Esophagus muscularis mucosa (tissue), 4 donors: ENCODE measurements at regions not wholly inside any gene's neighbourhood (a gene's known extent, or its start where the extent isn't known, plus 50 kb on each side); places are given as distances from the start of the nearest gene placed in this dataset.
"Not testable (repeated sequence)": the region's sequence is repeated elsewhere in the genome, so short reads cannot be mapped to it uniquely, and the experiment has no call there.

Source experiments
- DNase-seq: peaks from one replicate; pipeline ENCODE4 v3.0.0-alpha.2; 2017; ENCODE audit errors: extremely low spot score
- H3K27ac ChIP-seq, 4 donors: fragments of 200-600 bp; sonication (generic); replicated peaks in 1 of 4; 1 replicate in 3 of 4; 2 replicates in 1 of 4; pipeline ENCODE4 v1.5.1; 2016 to 2019; ENCODE audit warnings: mild to moderate bottlenecking in 1 of 4
- H3K27me3 ChIP-seq, 4 donors: fragments of 200-600 bp; sonication (generic); one replicate each; pipeline versions ENCODE4 v1.5.1 to v1.6.0; 2016 to 2019
- H3K36me3 ChIP-seq, 4 donors: fragments of 200-600 bp; sonication (generic); one replicate each; pipeline ENCODE4 v1.5.1; 2016 to 2019
- H3K4me1 ChIP-seq, 4 donors: fragments of 200-600 bp; sonication (generic); one replicate each; pipeline ENCODE4 v1.5.1; 2016 to 2019
- H3K4me3 ChIP-seq, 4 donors: fragments of 200-600 bp; sonication (generic); 1 replicate in 2 of 4; 2 replicates in 2 of 4; pipeline ENCODE4 v1.5.1; 2016 to 2019; ENCODE audit warnings: mild to moderate bottlenecking in 4 of 4, moderate library complexity in 1 of 4
- H3K9me3 ChIP-seq, 4 donors: fragments of 200-600 bp; sonication (generic); 1 replicate in 3 of 4; 2 replicates in 1 of 4; pipeline ENCODE4 v1.5.1; 2016 to 2019
- EP300 ChIP-seq: sonication (generic); formaldehyde crosslinking; IDR thresholded peaks from one replicate; pipeline ENCODE4 v1.6.1; 2017; ENCODE audit warnings: antibody characterized with exemption
- POLR2A ChIP-seq: fragments of 450-650 bp; IDR thresholded peaks from one replicate; pipeline ENCODE4 v1.6.1; 2017; ENCODE audit warnings: antibody characterized with exemption, moderate library complexity, mild to moderate bottlenecking, low read depth
- POLR2AphosphoS5 ChIP-seq, 2 donors: sonication (generic); formaldehyde crosslinking; IDR thresholded peaks; one replicate each; pipeline ENCODE4 v1.6.1; 2017; ENCODE audit warnings: antibody characterized with exemption in 2 of 2
- WGBS: methylation state at CpG from one replicate; pipeline ENCODE4 v1.1.5; 2018; 5-methylcytosine and 5-hydroxymethylcytosine counted together
- intact Hi-C: fragments of 100-400 bp; cut with DNase I; formaldehyde crosslinking; loops from one replicate; pipeline ENCODE4 v1.15.1; 2023
- TF ChIP-seq, protein P1 (sequence below), 3 experiments: fragments of 200-600 bp in 2 of 3; fragments of 450-650 bp in 1 of 3; sonication (generic) in 2 of 3; IDR thresholded peaks; one replicate each; pipeline ENCODE4 v1.5.1; 2017 to 2019; ENCODE audit warnings: antibody characterized with exemption in 3 of 3, mild to moderate bottlenecking in 2 of 3, moderate library complexity in 1 of 3

DNA sequence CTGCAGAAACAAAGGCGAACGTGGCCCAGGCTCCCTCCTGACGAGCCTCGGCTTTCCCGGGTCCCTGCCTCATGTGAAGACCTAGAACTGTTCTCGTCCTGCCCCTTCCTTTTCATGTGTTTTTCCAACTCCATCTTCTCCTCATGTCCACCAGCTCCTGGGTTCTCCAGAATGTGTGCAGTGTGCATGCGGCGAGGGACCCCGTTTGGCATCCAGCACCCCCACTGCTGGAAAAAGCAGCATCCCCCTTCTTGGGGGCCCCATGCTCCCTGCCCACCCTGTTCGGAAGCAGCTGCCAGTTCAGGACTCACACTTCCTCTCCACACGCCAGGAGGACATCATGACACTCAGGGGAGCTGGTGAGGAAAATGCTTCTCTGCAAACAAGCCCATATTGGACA lies 313.5 kb downstream of the BRD1 start:
- no peak for TF ChIP-seq EP300
- no peak for TF ChIP-seq POLR2AphosphoS5 (IDR thresholded peaks at IDR 0.05)
- Histone ChIP-seq H3K36me3 (no peaks in the 10 kb centered on the region), H3K4me3 (no peak overlapping the region), H3K4me1 (no peaks in the 10 kb centered on the region), H3K27me3 (peaks cover 0 to 56% (median 0%) of the 10 kb centered on the region in 4 donors), H3K9me3 (peaks cover 0 to 13% (median 12%) of the 10 kb centered on the region in 4 donors), H3K27ac (no peak overlapping the region)
- intact Hi-C loops = no loop called here
- WGBS = 85% methylated on average over 11 of the region's 11 CpGs
- DNase-seq = no peak

DNA sequence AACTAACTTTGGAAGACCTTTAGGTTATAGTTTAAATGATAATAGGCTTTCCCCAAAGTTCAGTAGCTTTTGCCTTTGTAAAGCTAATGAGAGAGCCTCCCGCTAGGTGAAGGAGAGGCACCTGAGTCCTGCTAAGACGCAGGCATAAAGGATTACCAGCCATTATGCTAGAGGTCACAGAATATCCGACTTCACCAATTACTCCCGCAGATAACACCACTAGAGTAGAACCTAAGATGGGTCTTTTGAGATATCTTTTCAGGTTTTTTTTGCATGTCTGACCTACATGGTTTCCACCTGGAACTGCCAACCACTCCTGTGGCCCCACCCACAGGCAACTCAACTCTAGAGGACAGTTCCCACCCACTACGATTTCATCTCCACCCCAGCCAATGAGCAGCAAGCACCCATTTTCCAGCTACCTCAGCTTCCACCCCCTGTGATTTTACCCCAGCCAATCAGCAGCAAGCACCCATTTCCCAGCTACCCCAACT lies 314.3 kb downstream of the BRD1 start:
- Histone ChIP-seq H3K4me3 (no peak overlapping the region), H3K27ac (no peak overlapping the region), H3K27me3 (peaks cover 0 to 50% (median 0%) of the 10 kb centered on the region in 4 donors), H3K36me3 (no peaks in the 10 kb centered on the region), H3K9me3 (peaks cover 0 to 13% (median 12%) of the 10 kb centered on the region in 4 donors), H3K4me1 (no peaks in the 10 kb centered on the region)
- intact Hi-C loops = no loop called here
- DNase-seq = no peak
- 67% methylated on average over 5 of the region's 5 CpGs for WGBS
- no peak for TF ChIP-seq POLR2AphosphoS5 (IDR thresholded peaks at IDR 0.05)
- no peak for TF ChIP-seq POLR2A
- no peak for TF ChIP-seq EP300
- TF ChIP-seq, protein P1, sequence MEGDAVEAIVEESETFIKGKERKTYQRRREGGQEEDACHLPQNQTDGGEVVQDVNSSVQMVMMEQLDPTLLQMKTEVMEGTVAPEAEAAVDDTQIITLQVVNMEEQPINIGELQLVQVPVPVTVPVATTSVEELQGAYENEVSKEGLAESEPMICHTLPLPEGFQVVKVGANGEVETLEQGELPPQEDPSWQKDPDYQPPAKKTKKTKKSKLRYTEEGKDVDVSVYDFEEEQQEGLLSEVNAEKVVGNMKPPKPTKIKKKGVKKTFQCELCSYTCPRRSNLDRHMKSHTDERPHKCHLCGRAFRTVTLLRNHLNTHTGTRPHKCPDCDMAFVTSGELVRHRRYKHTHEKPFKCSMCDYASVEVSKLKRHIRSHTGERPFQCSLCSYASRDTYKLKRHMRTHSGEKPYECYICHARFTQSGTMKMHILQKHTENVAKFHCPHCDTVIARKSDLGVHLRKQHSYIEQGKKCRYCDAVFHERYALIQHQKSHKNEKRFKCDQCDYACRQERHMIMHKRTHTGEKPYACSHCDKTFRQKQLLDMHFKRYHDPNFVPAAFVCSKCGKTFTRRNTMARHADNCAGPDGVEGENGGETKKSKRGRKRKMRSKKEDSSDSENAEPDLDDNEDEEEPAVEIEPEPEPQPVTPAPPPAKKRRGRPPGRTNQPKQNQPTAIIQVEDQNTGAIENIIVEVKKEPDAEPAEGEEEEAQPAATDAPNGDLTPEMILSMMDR (IDR thresholded peaks at IDR 0.05) = no peak

DNA sequence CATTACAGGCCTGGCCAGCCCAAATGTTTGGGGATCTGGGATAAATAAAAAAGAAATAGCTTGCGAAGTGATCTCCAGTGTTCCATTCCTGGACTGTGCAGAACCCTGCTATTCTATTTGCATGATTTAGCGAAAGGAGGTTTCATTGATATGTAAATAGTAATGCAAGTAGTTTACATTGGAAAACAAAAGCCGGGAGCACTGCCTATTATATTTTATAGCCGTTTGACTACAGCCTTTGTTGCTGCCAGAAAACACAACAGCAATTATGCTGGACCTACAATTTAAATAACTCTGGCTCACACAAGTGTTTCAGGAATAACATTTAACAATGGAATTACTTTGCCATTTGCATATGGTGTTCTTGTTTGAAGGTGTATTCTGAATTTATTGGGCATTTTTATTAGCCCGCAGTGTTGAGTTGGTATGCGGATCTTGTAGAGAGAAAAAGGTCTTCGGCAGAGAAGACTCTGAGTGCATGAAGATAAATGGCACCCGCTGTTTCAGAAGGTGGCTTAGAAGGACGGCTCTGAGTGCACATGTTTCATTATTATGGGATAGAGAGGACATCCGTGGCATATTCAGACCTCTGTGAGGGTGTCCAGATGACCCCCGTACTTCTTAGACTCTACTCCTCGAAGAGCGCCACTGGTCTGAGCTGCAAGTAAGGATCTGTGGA lies 315.0 kb downstream of the BRD1 start:
- DNase-seq = no peak
- Histone ChIP-seq H3K9me3 (peaks cover 0 to 13% (median 12%) of the 10 kb centered on the region in 4 donors), H3K4me3 (no peak overlapping the region), H3K27me3 (peaks cover 0 to 43% (median 0%) of the 10 kb centered on the region in 4 donors), H3K27ac (no peak overlapping the region), H3K36me3 (no peaks in the 10 kb centered on the region), H3K4me1 (no peaks in the 10 kb centered on the region)
- TF ChIP-seq, protein P1 (IDR thresholded peaks at IDR 0.05) = no peak
- TF ChIP-seq POLR2A = no peak
- no peak for TF ChIP-seq EP300
- TF ChIP-seq POLR2AphosphoS5 (IDR thresholded peaks at IDR 0.05) = no peak
- WGBS = 77% methylated on average over 13 of the region's 13 CpGs
- intact Hi-C loops = no loop called here

DNA sequence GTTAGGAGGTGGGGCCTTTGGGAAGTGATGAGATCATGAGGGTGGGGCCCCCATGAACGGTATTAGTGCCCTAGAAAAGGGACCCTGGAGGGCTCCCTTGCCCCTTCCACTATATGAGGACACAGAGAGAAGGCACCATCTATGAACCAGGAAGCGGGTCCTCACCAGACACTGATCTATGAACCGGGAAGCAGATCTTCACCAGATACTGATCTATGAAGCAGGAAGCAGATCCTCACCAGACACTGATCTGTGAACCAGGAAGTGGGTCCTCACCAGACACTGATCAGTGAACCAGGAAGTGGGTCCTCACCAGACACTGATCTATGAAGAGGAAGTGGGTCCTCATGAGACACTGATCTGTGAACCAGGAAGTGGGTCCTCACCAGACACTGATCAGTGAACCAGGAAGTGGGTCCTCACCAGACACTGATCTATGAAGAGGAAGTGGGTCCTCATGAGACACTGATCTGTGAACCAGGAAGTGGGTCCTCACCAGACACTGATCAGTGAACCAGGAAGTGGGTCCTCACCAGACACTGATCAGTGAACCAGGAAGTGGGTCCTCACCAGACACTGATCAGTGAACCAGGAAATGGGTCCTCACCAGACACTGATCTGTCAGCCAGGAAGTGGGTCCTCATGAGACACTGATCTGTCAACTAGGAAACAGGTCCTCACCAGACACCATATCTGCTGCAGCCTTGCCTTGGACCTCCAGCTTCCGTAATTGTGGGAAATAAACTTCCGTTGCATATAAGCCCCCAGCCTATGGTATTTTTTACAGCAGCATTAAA lies 316.1 kb downstream of the BRD1 start:
- H3K27me3 ChIP-seq = peaks cover 0 to 32% (median 0%) of the 10 kb centered on the region in 4 donors
- H3K4me3 ChIP-seq, H3K27ac ChIP-seq, H3K36me3 ChIP-seq, H3K4me1 ChIP-seq, DNase-seq, intact Hi-C loops: not testable (repeated sequence)
- 91% methylated on average over 5 of the region's 5 CpGs for WGBS
- H3K9me3 ChIP-seq = peaks cover 0 to 13% (median 12%) of the 10 kb centered on the region in 4 donors

DNA sequence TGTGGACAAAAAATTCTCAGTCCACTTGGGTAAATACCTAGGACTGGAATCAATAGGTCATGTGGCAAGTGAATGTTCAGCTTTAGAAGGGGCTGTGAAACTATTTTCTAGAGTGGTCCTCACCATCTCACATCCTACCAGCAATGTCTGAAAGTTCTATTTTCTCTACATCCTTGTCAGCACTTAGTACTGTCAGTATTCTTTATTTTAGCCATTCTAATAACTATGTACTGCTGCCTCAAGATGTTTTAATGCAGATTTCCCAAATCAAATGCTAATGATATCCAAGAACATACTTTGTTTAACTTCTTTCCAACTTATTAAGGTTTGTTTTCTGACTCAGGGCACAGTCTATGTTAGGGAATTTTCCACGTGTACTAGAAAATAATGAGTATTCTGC lies 317.0 kb downstream of the BRD1 start:
- no peak overlapping the region for H3K4me3 ChIP-seq
- peaks cover 0 to 13% (median 12%) of the 10 kb centered on the region in 4 donors for H3K9me3 ChIP-seq
- WGBS = 80% methylated on average over 1 of the region's 1 CpG
- H3K4me1 ChIP-seq = no peaks in the 10 kb centered on the region
- H3K27ac ChIP-seq = no peak overlapping the region
- TF ChIP-seq EP300 (no peak), POLR2AphosphoS5 (IDR thresholded peaks at IDR 0.05) (no peak)
- TF ChIP-seq, protein P1 (IDR thresholded peaks at IDR 0.05) = no peak
- no peak for DNase-seq
- H3K27me3 ChIP-seq = peaks cover 0 to 28% (median 0%) of the 10 kb centered on the region in 4 donors
- intact Hi-C loops = no loop called here
- H3K36me3 ChIP-seq = no peaks in the 10 kb centered on the region
